ENCODE measurements at regions not wholly inside any gene's neighbourhood (a gene's known extent, or its start where the extent isn't known, plus 50 kb on each side); places are given as distances from the start of the nearest gene placed in this dataset.
"Not testable (repeated sequence)": the region's sequence is repeated elsewhere in the genome, so short reads cannot be mapped to it uniquely, and the experiment has no call there.

DNA sequence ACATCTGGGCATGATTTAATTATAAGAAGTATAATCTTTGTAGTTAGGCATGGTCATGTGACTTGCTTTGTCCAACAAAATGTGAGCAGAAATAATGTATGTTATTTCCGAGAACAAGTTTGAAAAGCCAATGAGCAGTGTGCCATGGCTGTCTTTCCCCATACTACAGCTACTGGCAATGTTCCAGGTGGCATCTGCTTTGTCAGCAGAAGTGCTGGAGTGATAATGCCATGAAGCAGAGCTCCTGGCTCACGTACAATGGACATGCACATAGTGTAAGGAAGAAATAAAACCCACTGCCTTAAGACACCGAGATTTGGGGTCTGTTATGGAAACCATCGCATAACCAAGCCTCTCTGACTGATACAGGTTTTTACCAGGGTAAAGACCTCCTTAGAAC, 212.6 kb upstream of the RASGEF1B start:
- intact Hi-C loops (cut with DNase I), result no loop called here
- no peak for ATAC-seq
- DNase-seq (ENCODE audit: low spot score), result no peak

DNA sequence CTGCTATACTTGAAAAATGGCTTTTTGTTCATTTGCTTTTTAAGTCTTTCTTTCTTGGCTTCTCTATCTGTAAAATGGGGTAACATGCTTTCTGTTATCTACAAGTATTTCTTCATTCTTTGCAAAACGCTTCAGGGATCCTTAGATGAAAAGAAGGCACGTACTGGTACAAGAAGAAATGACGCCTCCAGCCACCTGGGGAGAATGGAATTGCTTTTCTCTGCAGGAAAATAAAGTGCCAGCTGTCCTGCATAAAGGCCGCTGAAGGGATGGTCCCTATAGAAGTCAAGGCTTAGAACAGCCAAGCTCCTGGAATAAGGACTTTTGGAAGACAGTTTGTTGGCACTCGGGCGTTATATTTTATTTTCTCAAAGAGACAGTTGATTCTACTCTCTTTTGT, 210.8 kb upstream of the RASGEF1B start:
- intact Hi-C loops (cut with DNase I), result no loop called here
- DNase-seq (ENCODE audit: low spot score), result no peak
- ATAC-seq, result no peak

DNA sequence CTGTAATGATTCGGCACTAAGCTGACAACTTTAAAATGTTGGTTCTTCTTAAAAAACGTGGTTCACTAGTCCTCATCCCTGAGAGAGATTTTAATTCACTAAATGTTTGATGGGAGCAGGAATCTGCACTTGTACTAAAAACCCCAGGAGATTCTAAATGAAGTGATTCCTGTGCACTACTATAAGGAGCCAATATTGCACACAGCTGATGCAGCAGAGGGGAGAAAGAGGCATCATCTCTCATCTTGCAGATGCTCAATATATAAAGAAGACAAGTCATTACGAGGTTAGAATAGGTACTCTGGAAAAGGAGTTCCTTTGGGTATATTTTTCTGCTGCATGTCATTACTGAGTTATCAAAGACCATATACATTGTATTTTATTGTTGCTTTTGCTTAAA, 207.6 kb upstream of the RASGEF1B start:
- DNase-seq (ENCODE audit: low spot score), result no peak
- intact Hi-C loops (cut with DNase I), result no loop called here
- no peak for ATAC-seq

DNA sequence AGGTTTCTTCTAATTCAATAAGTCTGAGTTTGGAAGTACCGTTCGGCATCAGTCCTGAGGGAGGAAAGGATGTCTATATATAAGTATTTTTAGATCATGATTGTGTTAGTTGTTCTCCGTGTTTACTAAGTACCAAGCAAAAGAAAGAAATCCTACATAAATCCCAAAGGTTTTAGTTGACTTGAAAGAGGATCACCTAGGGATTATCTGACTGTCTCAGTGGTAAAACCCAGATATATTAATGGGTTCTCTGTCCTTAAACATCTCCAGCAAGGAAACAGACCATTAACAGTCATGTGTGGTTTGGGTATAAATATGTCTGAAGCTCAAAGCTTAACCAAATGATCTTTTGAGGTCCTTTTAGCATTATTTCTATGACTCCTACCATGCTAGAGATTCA, 207.1 kb upstream of the RASGEF1B start:
- ATAC-seq, result no peak
- intact Hi-C loops (cut with DNase I), result no loop called here
- no peak for DNase-seq (ENCODE audit: low spot score)

DNA sequence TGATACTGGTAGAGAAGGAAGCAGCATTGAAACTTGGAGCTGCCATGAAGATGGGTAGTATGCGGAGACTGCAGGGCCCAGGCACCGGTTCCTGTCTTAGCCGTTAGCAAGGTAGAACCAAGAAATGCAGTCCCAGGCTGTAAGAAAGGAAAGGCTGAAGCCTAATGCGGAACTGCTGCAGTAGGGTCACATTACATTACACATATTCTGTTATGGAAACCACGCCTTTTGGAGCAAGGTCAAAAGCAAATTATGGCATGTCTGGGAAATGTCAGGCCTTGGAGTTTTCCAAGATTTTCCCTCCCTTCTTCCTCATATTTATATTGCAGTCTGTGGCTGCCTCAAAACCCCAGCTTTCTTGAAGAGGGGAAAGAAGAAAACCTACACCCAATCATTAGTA, 204.8 kb upstream of the RASGEF1B start:
- DNase-seq (ENCODE audit: low spot score) (no peak), ATAC-seq (peak; percentile 44)
- intact Hi-C loops (cut with DNase I), result no loop called here

DNA sequence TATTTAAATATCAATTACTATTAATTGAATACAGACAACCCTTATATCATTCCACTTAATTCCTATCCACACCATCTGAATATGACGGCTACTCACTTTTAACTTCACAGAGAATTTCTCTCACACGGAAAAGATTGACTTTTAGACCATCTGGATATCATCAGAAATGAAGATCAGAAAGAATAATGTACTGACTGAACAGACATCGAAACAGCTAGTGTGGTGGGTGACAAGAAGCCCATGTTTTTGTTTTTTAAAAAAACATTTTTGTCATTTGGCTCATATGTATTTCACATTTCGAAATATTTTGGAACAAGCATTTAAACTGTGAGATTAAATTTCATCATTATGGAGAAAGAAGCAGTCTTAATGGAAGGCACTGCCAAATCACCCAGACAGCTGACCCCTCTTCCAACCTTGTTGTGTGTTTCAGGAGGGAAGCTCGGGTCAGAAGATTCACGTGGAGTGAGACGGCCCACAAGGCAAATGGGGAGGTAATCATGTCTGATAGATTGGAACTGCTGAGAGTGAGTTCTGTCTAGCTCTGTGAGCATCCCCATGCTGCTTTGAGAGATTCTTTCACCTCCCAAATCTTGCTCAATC, 204.2 kb upstream of the RASGEF1B start:
- no peak for DNase-seq (ENCODE audit: low spot score)
- peak; percentile 96 for ATAC-seq
- intact Hi-C loops (cut with DNase I), result no loop called here

DNA sequence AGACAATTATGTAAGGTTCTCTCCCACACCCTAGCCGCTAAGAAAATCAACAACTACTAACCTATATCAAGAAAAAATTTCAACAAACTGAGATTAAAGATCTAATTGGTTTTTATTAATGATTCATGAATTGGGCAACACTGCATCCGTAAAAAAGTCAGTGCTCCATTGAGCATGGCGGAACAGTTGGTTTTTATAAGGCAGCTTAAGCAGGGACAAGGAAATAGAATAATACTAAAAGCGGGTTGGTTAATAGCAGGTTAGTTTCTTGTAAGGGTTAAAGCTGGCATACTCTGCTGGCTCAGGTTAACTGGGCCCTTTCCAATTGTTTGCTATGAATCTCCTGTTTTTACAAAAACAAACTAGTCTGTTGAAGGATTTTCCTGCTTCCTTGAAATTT, 202.3 kb upstream of the RASGEF1B start:
- DNase-seq (ENCODE audit: low spot score) (no peak), ATAC-seq (no peak)
- intact Hi-C loops (cut with DNase I), result no loop called here

DNA sequence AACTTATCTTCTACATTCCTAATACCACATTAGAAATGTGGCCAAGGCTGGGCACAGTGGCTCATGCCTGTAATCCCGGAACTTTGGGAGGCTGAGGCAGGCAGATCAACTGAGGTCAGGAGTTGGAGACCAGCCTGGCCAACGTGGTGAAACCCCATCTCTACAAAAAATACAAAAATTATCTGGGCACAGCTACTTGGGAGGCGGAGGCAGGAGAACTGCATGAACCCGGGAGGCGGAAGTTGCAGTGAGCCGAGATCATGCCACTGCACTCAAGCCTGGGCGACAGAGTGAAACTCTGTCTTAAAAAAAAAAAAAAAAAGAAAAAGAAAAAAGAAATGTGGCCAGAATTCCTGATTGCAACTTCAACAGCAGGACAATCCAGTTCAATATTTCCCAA, 196.6 kb upstream of the RASGEF1B start:
- DNase-seq (ENCODE audit: low spot score); intact Hi-C loops (cut with DNase I); ATAC-seq: not testable (repeated sequence)

DNA sequence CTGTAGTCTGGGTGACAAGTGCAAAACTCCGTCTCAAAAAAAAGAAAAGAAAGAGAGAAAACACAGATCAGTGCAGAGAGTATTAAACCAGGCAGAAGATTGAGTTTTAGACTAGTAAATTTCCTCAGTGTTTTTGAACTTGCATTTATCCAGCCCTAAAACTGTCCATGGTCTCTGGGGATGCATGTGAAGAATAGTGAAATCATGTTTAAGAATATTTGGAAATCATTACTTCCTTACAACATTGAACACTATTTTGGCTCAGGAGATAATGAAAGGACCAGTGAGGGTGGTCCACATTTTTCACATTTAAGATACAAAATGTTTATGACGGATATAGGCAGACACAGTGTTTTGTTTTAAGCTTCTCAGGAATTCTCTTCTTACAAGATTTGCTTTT, 195.8 kb upstream of the RASGEF1B start:
- intact Hi-C loops (cut with DNase I), result no loop called here
- no peak for DNase-seq (ENCODE audit: low spot score)

DNA sequence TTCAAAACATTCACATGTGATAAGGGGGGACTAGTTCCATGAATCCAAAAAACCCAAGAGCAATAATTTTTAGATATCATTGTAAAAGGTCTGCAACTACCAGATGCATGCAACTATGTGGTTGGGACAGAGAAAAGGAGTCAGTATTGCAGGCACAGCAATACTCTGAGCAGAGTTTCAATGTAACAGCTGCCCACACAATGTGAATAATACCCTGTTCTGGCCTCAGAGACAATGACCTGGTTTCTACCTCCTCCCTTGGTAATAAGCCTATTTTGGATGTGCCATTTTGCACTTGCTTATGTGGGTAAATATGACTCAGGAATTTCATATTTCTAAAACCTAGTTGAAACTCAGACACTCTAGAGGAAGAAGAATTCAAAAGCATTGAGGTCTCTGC, 194.8 kb upstream of the RASGEF1B start:
- intact Hi-C loops (cut with DNase I), result no loop called here
- no peak for ATAC-seq
- DNase-seq (ENCODE audit: low spot score), result no peak

More for the DNA sequence above, 195.8 kb upstream of the RASGEF1B start:
- no peak for ATAC-seq

DNA sequence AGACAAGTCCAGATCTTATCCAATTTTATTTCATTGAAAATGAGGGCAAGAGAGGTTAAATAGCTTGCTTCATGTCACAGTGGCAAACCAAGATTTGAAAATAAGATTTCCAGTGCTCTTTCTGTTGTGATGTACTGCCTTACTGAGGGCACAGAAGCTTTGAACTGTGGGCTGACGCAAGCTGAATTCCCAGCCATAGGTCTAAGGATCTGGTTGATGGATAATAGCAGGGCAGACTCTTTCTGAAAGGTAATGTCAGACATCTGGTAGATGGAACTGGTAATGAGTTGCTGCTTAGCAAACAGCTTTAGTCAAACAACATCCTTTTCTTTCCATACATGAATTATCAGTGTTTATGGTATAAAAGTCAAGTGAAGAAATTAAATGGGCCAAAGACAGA, 193.9 kb upstream of the RASGEF1B start:
- intact Hi-C loops (cut with DNase I), result no loop called here
- no peak for ATAC-seq
- DNase-seq (ENCODE audit: low spot score), result no peak

DNA sequence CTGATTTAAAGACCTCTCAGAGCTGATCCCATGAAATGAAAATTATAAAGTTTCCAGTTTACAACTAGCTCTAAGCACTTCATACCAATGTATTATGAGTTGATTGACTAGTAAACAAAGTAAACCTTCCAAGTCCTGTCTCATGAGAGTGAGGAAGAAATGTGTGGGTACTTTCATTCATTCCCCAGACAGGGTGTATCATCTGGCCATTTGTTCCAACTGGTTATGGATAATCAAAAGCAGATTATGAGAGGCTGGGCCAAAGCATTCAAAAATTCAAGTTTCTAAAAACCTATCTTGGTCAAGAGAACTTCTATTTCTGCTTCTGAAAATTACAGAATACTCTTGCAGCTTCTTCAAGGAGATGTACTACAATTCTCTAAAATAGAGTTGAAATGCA, 193.3 kb upstream of the RASGEF1B start:
- ATAC-seq (peak; percentile 61), DNase-seq (ENCODE audit: low spot score) (no peak)
- intact Hi-C loops (cut with DNase I), result no loop called here

DNA sequence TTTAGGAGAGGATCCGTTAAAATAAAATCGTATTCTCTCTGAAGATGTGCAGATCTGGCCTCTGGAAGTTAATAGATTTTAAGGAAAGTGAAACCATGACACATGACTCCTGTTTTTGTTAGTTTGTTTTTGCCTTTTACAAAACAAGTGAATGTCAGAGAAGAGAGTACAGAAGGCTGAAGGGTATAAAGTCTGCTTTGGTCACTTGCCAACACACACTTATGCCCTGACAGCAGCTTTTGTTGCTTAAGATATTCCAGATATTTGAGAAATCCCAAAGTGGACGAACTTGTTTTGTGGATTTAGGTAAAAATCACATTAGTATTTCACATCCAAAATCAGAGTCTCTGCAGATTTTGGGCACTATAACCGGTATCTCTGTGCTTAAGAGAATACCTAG, 192.4 kb upstream of the RASGEF1B start:
- peak; percentile 65 for ATAC-seq
- intact Hi-C loops (cut with DNase I), result no loop called here
- DNase-seq (ENCODE audit: low spot score), result no peak

DNA sequence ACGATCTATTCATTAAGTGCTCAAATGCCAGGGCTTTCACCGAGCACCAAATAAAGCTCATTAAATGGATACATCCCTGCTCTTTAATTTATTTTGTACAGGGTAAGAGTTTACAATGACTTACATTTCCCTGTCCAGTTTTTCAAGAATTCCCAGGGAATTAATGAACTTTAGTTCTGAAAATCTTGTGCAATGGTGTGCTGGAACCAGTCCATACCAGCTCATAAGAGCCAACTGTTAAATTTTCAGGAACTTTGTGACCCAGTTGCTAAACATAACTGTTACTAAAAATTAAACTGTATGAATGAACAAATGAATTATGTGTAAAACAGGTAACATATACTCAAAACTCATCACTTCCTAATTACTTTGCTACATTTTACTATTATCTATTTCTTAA, 191.7 kb upstream of the RASGEF1B start:
- ATAC-seq, result peak; percentile 69
- intact Hi-C loops (cut with DNase I), result no loop called here
- DNase-seq (ENCODE audit: low spot score), result no peak

DNA sequence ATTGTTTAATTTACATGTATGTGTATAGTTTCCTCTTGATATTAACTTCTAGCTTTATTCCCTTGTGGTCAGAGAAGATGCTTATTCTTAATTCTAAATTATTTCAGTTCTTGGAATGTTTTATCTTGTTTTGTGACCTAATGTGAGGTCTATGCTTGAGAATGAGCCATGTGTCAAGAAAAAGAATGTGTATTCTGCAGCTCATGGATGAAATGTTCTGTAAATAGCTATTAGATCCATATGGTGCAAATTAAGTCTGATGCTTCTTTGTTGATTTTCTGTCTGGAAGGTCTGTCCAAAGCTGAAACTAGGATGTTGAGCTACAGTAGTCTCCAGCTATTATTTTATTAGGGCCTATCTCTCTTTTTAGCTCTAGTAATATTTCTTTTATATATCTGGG, 187.3 kb upstream of the RASGEF1B start:
- intact Hi-C loops (cut with DNase I), result no loop called here
- ATAC-seq (no peak), DNase-seq (ENCODE audit: low spot score) (no peak)

DNA sequence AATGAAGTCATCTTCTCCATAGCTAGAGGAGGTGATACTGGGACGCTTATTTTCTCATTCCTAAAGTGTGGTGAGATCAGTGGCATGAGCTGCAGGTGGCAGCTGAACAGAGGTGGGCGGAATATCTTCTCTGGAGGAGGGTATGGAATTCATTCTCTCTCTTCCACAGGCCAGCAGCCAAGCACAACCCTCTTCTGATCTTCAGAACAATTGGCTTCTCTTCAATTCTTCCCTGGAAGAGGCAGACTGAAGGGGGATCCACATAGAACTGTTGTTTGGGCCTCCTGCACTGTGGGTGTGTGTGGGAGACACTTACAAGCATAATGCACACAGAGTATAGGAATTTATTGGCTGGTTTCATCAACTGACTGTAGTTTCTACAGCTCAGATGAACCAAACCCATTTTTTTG, 180.4 kb upstream of the RASGEF1B start:
- ATAC-seq (peak; percentile 20), DNase-seq (ENCODE audit: low spot score) (no peak)
- intact Hi-C loops (cut with DNase I), result no loop called here

DNA sequence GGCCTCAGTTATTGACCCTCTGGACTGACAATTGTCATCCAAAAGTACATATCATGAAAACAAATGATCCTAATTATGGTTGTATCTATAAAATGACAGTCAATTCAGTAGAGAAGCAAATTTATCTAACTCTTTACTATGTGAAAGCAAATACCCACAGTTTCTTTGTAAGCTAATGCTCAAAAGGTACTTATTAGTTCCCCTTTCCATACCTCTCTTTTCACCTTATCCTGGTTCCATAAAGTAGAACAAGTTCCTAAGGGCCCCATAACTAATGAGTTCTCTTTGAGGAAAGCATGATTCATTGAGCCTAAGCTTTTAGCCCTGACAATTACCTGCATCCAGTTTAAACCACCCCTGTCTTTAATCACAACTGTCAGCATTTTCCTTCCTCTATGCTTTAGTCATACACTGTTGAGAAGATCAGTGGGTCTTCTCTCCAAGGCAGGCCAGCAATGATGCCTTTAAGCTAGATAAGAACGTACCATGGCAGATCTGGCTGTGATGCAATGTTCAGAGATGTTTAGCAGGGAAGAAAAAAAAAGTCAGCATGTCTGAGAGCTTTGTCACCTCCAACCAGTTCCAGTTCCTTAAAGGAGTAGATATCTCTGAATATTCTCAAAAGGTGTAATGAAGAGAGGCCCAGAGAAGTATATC, 179.7 kb upstream of the RASGEF1B start:
- ATAC-seq (no peak), DNase-seq (ENCODE audit: low spot score) (no peak)
- intact Hi-C loops (cut with DNase I), result no loop called here

DNA sequence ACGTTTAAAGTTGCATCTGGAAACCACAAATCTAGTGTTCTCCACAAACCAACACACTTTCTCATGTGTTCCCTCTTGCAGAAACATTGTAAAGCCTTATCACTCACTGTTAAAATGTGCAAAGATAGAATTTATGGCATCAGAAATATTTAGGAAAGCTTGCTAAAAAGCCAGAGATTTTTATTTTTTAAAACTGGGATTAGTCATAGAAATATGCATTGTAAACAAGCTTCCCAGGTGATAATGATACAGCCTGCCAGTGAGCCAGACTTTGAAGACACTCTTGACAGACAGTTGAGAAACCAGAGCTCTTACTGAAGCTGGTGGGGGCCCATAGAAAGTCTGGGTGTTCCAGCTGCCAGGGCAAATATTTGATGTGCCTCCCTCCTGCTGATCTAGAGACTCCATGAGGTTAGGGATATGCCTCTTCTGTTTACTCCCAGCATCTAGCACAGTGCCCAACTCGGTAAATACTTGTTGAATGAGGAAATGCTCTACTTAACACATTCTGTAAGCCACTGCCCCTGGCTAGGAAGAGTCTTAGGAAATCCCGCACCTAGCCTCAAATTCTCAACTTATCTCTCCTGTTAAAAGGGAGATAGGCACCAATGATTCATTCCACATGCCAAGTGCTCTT, 179.0 kb upstream of the RASGEF1B start:
- intact Hi-C loops (cut with DNase I), result no loop called here
- ATAC-seq (no peak), DNase-seq (ENCODE audit: low spot score) (no peak)

DNA sequence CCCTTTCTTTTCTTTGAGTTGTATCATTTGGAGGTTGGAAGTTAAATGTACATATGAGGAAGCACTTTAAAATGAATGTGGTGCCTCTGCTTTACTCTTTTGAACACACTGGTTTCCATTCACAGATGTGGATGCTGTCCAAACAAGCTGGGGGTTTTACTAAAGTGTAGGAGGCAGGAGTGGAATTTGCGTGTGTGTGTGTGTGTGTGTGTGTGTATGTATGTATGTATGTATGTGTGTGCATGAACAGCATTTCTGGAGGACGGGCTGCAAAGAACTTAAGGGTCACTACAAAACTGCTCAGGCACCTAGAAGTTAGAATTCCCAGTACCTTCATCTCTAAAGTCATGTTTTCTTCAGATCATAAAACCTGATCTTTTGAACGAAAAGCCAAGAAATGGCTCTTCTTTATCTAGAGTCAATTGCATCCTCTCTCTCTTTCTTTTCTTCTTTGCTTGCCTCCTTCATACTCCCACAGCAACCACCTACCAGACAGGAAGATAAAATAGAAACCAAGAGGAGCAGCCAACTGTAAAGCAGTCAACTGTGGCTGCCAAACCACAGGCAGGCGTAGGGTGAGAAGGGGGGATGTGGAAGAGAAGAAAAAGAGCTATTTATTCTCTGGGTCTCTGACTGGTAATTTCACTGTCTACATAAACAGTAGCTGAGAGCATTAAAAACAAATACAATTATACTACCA, 177.0 kb upstream of the RASGEF1B start:
- intact Hi-C loops (cut with DNase I), result no loop called here
- ATAC-seq (peak; percentile 85), DNase-seq (ENCODE audit: low spot score) (no peak)

DNA sequence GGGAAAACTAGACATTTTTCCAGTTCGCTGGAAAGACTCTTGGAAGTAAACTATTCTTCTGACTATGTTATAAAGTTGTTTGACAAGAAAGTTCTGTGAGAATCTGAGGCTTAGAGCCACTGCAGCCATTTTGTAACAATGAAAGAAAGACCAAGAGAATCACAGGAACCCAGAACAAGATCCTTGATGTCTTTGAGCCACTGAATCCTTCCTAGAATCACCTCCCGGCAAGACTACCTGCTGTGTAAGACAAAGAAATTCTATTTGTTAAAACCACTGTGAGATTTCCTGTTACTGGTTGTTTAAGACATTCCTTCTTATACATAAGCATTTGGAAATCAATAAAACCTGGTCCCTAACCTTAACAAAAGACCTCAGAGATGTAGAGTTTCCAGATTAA, 175.7 kb upstream of the RASGEF1B start:
- DNase-seq (ENCODE audit: low spot score) (no peak), ATAC-seq (no peak)
- intact Hi-C loops (cut with DNase I), result no loop called here
